ENCODE measurements at regions not wholly inside any gene's neighbourhood (a gene's known extent, or its start where the extent isn't known, plus 50 kb on each side); places are given as distances from the start of the nearest gene placed in this dataset.

DNA sequence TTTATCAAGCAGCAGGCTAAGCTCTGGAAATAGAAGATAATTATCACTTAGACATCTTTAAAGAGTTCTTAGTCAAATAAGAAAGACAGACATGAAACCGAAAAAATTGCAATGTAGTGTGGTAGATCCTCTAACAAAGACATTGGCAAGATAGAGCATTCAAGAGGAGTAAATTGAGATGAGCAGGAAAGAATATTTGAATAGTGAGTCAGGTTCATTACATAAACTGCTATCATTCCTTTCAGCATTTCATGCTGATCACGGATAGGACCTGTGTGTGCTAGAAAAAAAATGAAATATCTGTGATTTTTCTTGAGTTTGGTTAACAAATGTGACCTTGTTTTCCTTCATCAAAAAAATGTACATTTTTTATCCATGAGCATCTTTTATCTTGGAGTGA, 460.9 kb downstream of the OTOL1 start:
- no peaks in the 10 kb centered on the region for H3K27me3 ChIP-seq (replicated peaks in 1 of 2; ENCODE audit: control insufficient read depth in 2 of 2, insufficient read depth in 2 of 2, low read length in 1 of 2)
- no peak overlapping the region for H3K4me3 ChIP-seq
- H3K79me2 ChIP-seq (ENCODE audit: control insufficient read depth, insufficient read depth, low read length) = no peaks in the 10 kb centered on the region
- no peaks in the 10 kb centered on the region for H3K9me3 ChIP-seq (replicated peaks; ENCODE audit: control insufficient read depth, insufficient read depth, low read length)
- H3K4me1 ChIP-seq (ENCODE audit: control insufficient read depth, insufficient read depth, low read length) = no peaks in the 10 kb centered on the region
- BruUV-seq (replicated peaks) = no TSS peak
- TF ChIP-seq CBX3 (IDR thresholded peaks at IDR 0.05; ENCODE audit: borderline replicate concordance, low read depth) = no peak
- no peak overlapping the region for H2AFZ ChIP-seq (ENCODE audit: control insufficient read depth, low read depth, low read length)
- CTCF ChIA-PET = no interaction called here
- no peak for ATAC-seq
- FAIRE-seq = no peak
- RAD21 ChIA-PET (ENCODE audit: unreplicated experiment) = no interaction called here
- no peak for DNase-seq (ENCODE audit: low read depth, low spot score)
- H3K4me2 ChIP-seq (ENCODE audit: control insufficient read depth, insufficient read depth) = no peak overlapping the region
- 2% methylated on average over 2 of the region's 2 CpGs for WGBS (ENCODE audit: insufficient coverage, insufficient replicate concordance, low lambda C conversion rate, missing lambda C conversion rate)
- SMC1A ChIA-PET (ENCODE audit: uncharacterized antibody, unreplicated experiment) = interaction anchor here (0.9 kb wide), 1 partner anchor 12 kb away, joined by 3 read pairs; no protein-coding TSS in a partner anchor
- POLR2A ChIA-PET = no interaction called here
- no peak overlapping the region for H3K9ac ChIP-seq (ENCODE audit: control insufficient read depth, insufficient read depth, low read length)
- in situ Hi-C loops (cut with MboI) = no loop called here
- H4K20me1 ChIP-seq (ENCODE audit: control insufficient read depth, insufficient read depth) = no peaks in the 10 kb centered on the region
- H3K36me3 ChIP-seq (ENCODE audit: control insufficient read depth in 2 of 2, insufficient read depth in 2 of 2, low read length in 1 of 2) = no peaks in the 10 kb centered on the region
- intact Hi-C loops (cut with micrococcal nuclease; ENCODE audit: unreplicated experiment) = no loop called here
- no peak overlapping the region for H3K27ac ChIP-seq (ENCODE audit: control insufficient read depth, insufficient read depth)

- Histone ChIP-seq H2AFZ (ENCODE audit: control insufficient read depth, low read depth, low read length) (no peak overlapping the region), H3K36me3 (ENCODE audit: control insufficient read depth in 2 of 2, insufficient read depth in 2 of 2, low read length in 1 of 2) (no peaks in the 10 kb centered on the region), H4K20me1 (ENCODE audit: control insufficient read depth, insufficient read depth) (no peaks in the 10 kb centered on the region), H3K27ac (ENCODE audit: control insufficient read depth, insufficient read depth) (no peak overlapping the region), H3K9ac (ENCODE audit: control insufficient read depth, insufficient read depth, low read length) (no peak overlapping the region), H3K9me3 (replicated peaks; ENCODE audit: control insufficient read depth, insufficient read depth, low read length) (no peaks in the 10 kb centered on the region), H3K4me1 (ENCODE audit: control insufficient read depth, insufficient read depth, low read length) (no peaks in the 10 kb centered on the region), H3K4me3 (no peak overlapping the region), H3K79me2 (ENCODE audit: control insufficient read depth, insufficient read depth, low read length) (no peaks in the 10 kb centered on the region), H3K4me2 (ENCODE audit: control insufficient read depth, insufficient read depth) (no peak overlapping the region), H3K27me3 (replicated peaks in 1 of 2; ENCODE audit: control insufficient read depth in 2 of 2, insufficient read depth in 2 of 2, low read length in 1 of 2) (no peaks in the 10 kb centered on the region)
- in situ Hi-C loops (cut with MboI) (no loop called here), intact Hi-C loops (cut with micrococcal nuclease; ENCODE audit: unreplicated experiment) (no loop called here)
- ChIA-PET RAD21 (ENCODE audit: unreplicated experiment) (no interaction called here), CTCF (no interaction called here), SMC1A (ENCODE audit: uncharacterized antibody, unreplicated experiment) (no interaction called here), POLR2A (no interaction called here)
- no peak for ATAC-seq
- no TSS peak for BruUV-seq (replicated peaks)
- DNase-seq (ENCODE audit: low read depth, low spot score) = no peak
- WGBS (ENCODE audit: insufficient coverage, insufficient replicate concordance, low lambda C conversion rate, missing lambda C conversion rate) = 49% methylated on average over 4 of the region's 4 CpGs
- no peak for FAIRE-seq
- TF ChIP-seq POLR2AphosphoS2 (IDR thresholded peaks at IDR 0.05; ENCODE audit: low read depth, low read length) (no peak), NFIC (IDR thresholded peaks at IDR 0.05; ENCODE audit: low read depth, low read length) (no peak), RAD51 (IDR thresholded peaks at IDR 0.05) (no peak), MEF2A (IDR thresholded peaks at IDR 0.05; ENCODE audit: insufficient read depth, low read depth, low read length) (no peak), KDM1A (IDR thresholded peaks at IDR 0.05; ENCODE audit: borderline replicate concordance) (no peak), FOXM1 (IDR thresholded peaks at IDR 0.05; ENCODE audit: low read depth, low read length) (no peak)
- TF ChIP-seq, protein P1, sequence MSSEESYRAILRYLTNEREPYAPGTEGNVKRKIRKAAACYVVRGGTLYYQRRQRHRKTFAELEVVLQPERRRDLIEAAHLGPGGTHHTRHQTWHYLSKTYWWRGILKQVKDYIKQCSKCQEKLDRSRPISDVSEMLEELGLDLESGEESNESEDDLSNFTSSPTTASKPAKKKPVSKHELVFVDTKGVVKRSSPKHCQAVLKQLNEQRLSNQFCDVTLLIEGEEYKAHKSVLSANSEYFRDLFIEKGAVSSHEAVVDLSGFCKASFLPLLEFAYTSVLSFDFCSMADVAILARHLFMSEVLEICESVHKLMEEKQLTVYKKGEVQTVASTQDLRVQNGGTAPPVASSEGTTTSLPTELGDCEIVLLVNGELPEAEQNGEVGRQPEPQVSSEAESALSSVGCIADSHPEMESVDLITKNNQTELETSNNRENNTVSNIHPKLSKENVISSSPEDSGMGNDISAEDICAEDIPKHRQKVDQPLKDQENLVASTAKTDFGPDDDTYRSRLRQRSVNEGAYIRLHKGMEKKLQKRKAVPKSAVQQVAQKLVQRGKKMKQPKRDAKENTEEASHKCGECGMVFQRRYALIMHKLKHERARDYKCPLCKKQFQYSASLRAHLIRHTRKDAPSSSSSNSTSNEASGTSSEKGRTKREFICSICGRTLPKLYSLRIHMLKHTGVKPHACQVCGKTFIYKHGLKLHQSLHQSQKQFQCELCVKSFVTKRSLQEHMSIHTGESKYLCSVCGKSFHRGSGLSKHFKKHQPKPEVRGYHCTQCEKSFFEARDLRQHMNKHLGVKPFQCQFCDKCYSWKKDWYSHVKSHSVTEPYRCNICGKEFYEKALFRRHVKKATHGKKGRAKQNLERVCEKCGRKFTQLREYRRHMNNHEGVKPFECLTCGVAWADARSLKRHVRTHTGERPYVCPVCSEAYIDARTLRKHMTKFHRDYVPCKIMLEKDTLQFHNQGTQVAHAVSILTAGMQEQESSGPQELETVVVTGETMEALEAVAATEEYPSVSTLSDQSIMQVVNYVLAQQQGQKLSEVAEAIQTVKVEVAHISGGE (CRISPR knock-in tag; IDR thresholded peaks at IDR 0.05) = no peak
- TF ChIP-seq, protein P2, sequence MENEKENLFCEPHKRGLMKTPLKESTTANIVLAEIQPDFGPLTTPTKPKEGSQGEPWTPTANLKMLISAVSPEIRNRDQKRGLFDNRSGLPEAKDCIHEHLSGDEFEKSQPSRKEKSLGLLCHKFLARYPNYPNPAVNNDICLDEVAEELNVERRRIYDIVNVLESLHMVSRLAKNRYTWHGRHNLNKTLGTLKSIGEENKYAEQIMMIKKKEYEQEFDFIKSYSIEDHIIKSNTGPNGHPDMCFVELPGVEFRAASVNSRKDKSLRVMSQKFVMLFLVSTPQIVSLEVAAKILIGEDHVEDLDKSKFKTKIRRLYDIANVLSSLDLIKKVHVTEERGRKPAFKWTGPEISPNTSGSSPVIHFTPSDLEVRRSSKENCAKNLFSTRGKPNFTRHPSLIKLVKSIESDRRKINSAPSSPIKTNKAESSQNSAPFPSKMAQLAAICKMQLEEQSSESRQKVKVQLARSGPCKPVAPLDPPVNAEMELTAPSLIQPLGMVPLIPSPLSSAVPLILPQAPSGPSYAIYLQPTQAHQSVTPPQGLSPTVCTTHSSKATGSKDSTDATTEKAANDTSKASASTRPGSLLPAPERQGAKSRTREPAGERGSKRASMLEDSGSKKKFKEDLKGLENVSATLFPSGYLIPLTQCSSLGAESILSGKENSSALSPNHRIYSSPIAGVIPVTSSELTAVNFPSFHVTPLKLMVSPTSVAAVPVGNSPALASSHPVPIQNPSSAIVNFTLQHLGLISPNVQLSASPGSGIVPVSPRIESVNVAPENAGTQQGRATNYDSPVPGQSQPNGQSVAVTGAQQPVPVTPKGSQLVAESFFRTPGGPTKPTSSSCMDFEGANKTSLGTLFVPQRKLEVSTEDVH (IDR thresholded peaks at IDR 0.05; ENCODE audit: low read depth, partially characterized antibody) = no peak
Observed at GRCh38 chr3:161964857-161965256, 468.2 kb downstream of the OTOL1 start.
